Body of pancreas (tissue), 4 donors: ENCODE measurements at regions not wholly inside any gene's neighbourhood (a gene's known extent, or its start where the extent isn't known, plus 50 kb on each side); places are given as distances from the start of the nearest gene placed in this dataset.

Source experiments
- POLR2A ChIP-seq, 3 donors: fragments of 450-650 bp; IDR thresholded peaks; one replicate each; pipeline ENCODE4 v1.6.1; 2016; ENCODE audit warnings: antibody characterized with exemption in 3 of 3, mild to moderate bottlenecking in 2 of 3
- TF ChIP-seq, protein P1 (sequence below), 7 experiments: fragments of 450-650 bp in 4 of 7; fragments of 200-600 bp in 3 of 7; sonication (generic) in 3 of 7; IDR thresholded peaks; one replicate each; pipeline ENCODE4 v1.5.1; 2016 to 2019; ENCODE audit warnings: antibody characterized with exemption in 7 of 7

DNA sequence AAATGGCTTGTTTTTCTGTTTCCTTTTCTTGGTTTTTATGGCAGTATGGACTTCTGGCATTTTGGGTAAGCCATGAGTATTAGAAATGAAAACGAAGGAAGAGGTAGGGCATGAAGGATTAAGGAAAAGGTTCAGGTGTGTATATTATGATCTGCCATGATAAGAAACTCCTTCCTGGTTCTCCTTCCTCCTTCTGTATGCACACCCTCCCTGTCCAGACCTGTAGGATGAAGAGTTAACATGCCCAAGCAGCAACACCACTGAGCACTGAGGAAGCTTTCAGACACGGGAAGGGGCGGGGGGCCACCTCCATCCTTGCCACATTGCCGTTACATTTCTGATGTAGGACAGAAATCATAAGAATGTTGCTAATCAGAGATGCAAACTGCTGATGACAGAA, 361.0 kb upstream of the ZMIZ1 start:
- TF ChIP-seq, protein P1, sequence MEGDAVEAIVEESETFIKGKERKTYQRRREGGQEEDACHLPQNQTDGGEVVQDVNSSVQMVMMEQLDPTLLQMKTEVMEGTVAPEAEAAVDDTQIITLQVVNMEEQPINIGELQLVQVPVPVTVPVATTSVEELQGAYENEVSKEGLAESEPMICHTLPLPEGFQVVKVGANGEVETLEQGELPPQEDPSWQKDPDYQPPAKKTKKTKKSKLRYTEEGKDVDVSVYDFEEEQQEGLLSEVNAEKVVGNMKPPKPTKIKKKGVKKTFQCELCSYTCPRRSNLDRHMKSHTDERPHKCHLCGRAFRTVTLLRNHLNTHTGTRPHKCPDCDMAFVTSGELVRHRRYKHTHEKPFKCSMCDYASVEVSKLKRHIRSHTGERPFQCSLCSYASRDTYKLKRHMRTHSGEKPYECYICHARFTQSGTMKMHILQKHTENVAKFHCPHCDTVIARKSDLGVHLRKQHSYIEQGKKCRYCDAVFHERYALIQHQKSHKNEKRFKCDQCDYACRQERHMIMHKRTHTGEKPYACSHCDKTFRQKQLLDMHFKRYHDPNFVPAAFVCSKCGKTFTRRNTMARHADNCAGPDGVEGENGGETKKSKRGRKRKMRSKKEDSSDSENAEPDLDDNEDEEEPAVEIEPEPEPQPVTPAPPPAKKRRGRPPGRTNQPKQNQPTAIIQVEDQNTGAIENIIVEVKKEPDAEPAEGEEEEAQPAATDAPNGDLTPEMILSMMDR (IDR thresholded peaks at IDR 0.05) = no peak
- TF ChIP-seq POLR2A (IDR thresholded peaks at IDR 0.05) = no peak
